ENCODE measurements at regions not wholly inside any gene's neighbourhood (a gene's known extent, or its start where the extent isn't known, plus 50 kb on each side); places are given as distances from the start of the nearest gene placed in this dataset. TPM values are rescaled to one million over a fixed set of nuclear protein-coding genes. Genes with fewer than 3 reads are reported as not detected.
A peak's percentile ranks its signal among the peaks of the same experiment; 100 is the strongest.

- Histone ChIP-seq H4K20me1 (ENCODE audit: low read depth) (no peaks in the 10 kb centered on the region), H3K9me3 (ENCODE audit: low read depth) (no peaks in the 10 kb centered on the region), H3K4me1 (no peaks in the 10 kb centered on the region), H3K4me3 (no peak overlapping the region), H3K27ac (no peak overlapping the region), H3K9ac (no peak overlapping the region), H3F3A (ENCODE audit: low read depth) (no peaks in the 10 kb centered on the region), H3K36me3 (no peaks in the 10 kb centered on the region), H3K4me2 (no peak overlapping the region), H3K27me3 (no peaks in the 10 kb centered on the region), H3K79me2 (ENCODE audit: low read depth) (no peaks in the 10 kb centered on the region), H2AFZ (replicated peaks) (no peak overlapping the region)
- Mint-ChIP-seq H3K4me1 (no peaks in the 10 kb centered on the region), H3K27ac (no peak overlapping the region), H3K27me3 (ENCODE audit: insufficient read depth, low read depth) (peaks cover 6% of the 10 kb centered on the region), H3K36me3 (no peaks in the 10 kb centered on the region), H3K9me3 (peaks cover 2% of the 10 kb centered on the region), H3K4me3 (no peak overlapping the region)
- TF ChIP-seq CTCF (IDR thresholded peaks at IDR 0.05): no peak
- DNase-seq (ENCODE audit: low spot score): no peak
Measured at GRCh38 chr2:56133931-56134629, 49.7 kb upstream of the CCDC85A start.

MicroRNAs in the stretch of these regions (microRNA counts, 767-probe panel; counts per million panel counts)
- microRNA hsa-miR-216a (460 counts per million, percentile 90 among the panel's probes with 10 or more counts), microRNA hsa-miR-216b (460 counts per million, percentile 90 among the panel's probes with 10 or more counts), microRNA hsa-miR-217 (460 counts per million, percentile 90 among the panel's probes with 10 or more counts)

Small RNA genes lying in the stretch of these regions (microRNA-seq; reads per million reads assigned to microRNA genes)
- gene MIR216A (0.91 reads per million), gene MIR216B (2.0 reads per million, percentile 5 among the genes with 10 or more reads in this experiment), gene MIR217 (4.4 reads per million, percentile 21 among the genes with 10 or more reads in this experiment)

Small RNA genes lying in the stretch of these regions (small RNA-seq; reads per million reads assigned to genes)
- 0.09 reads per million for gene MIR216A
- not detected for gene MIR216B
- gene MIR217: not detected
